B cell (primary cell): ENCODE measurements at regions not wholly inside any gene's neighbourhood (a gene's known extent, or its start where the extent isn't known, plus 50 kb on each side); places are given as distances from the start of the nearest gene placed in this dataset.

Source experiments
- ATAC-seq: fragments of 200-7000 bp; cut with Tn5 transposase; one replicate; pipeline ENCODE4 v1.10.0; 2021; ENCODE audit warnings: low read depth, mild to moderate bottlenecking, moderate number of reproducible peaks, moderate library complexity
- CTCF ChIA-PET: fragments of 350-600 bp; sonication (Branson Sonifier 250); formaldehyde crosslinking; loops from one replicate; lab custom pipeline; 2021; ENCODE audit warnings: antibody characterized with exemption, inconsistent platforms; lab: Charles Lee
- POLR2A ChIA-PET: fragments of 350-600 bp; sonication (Branson Sonifier 250); formaldehyde crosslinking; loops from one replicate; lab custom pipeline; 2021; ENCODE audit warnings: antibody characterized with exemption; lab: Charles Lee
- DNase-seq: peaks from one replicate; pipeline ENCODE4 v3.0.0; 2013
- H2AFZ ChIP-seq: 2 replicates; pipeline ENCODE4 v1.6.1; 2012; ENCODE audit warnings: mild to moderate bottlenecking, low read depth, low read length; ENCODE audit not compliant: insufficient read depth, poor library complexity, severe bottlenecking
- H3K27ac ChIP-seq, 2 donors: 1 replicate in 1 of 2; 2 replicates in 1 of 2; pipeline ENCODE4 v1.5.1; 2012 to 2013; ENCODE audit warnings: low read length in 2 of 2, mild to moderate bottlenecking in 2 of 2, moderate library complexity in 1 of 2
- H3K27me3 ChIP-seq, 4 experiments: fragments of 200-600 bp in 1 of 4; sonication (generic) in 1 of 4; replicated peaks in 1 of 4; 1 replicate in 2 of 4; 2 replicates in 2 of 4; pipeline versions ENCODE4 v1.6.1 to v1.7.0; 2013 to 2016; ENCODE audit warnings: low read length in 3 of 4, mild to moderate bottlenecking in 2 of 4, mixed read lengths in 1 of 4, moderate library complexity in 1 of 4; ENCODE audit not compliant: insufficient read depth in 4 of 4, control insufficient read depth in 3 of 4; ENCODE audit errors: control extremely low read depth in 1 of 4
- H3K36me3 ChIP-seq, 2 experiments: replicated peaks in 1 of 2; 1 replicate in 1 of 2; 2 replicates in 1 of 2; pipeline versions ENCODE4 v1.6.1 to v1.7.1; 2013; ENCODE audit warnings: low read length in 1 of 2; ENCODE audit not compliant: insufficient read depth in 2 of 2, control insufficient read depth in 1 of 2; ENCODE audit errors: control extremely low read depth in 1 of 2, extremely low read depth in 1 of 2
- H3K4me1 ChIP-seq, 2 donors: fragments of 200-600 bp in 1 of 2; sonication (generic) in 1 of 2; 1 replicate in 1 of 2; 2 replicates in 1 of 2; pipeline versions ENCODE4 v1.5.1 to v1.6.1; 2013 to 2017; ENCODE audit warnings: low read length in 2 of 2; ENCODE audit not compliant: control insufficient read depth in 2 of 2, insufficient read depth in 2 of 2
- H3K4me2 ChIP-seq: replicated peaks from 2 replicates; pipeline ENCODE3; 2012; ENCODE audit warnings: mild to moderate bottlenecking, low read depth, low read length; ENCODE audit not compliant: poor library complexity, severe bottlenecking
- H3K4me3 ChIP-seq, 5 experiments: fragments of 200-600 bp in 1 of 5; sonication (generic) in 1 of 5; 1 replicate in 3 of 5; 2 replicates in 2 of 5; pipeline versions ENCODE4 v1.5.1 to v1.7.0; 2011 to 2016; ENCODE audit warnings: low read length in 4 of 5, mild to moderate bottlenecking in 4 of 5, low read depth in 2 of 5, control low read depth in 1 of 5, moderate library complexity in 1 of 5; ENCODE audit not compliant: insufficient read depth in 1 of 5; ENCODE audit errors: control extremely low read depth in 1 of 5, extremely low read depth in 1 of 5
- H3K79me2 ChIP-seq: fragments of 200-600 bp; sonication (generic); one replicate; pipeline ENCODE4 v1.6.0; 2016; ENCODE audit warnings: low read length; ENCODE audit not compliant: control insufficient read depth, insufficient read depth
- H3K9ac ChIP-seq: fragments of 200-600 bp; sonication (generic); 2 replicates; pipeline ENCODE4 v1.6.1; 2017; ENCODE audit warnings: mild to moderate bottlenecking, low read length, moderate library complexity
- H3K9me3 ChIP-seq, 3 donors: one replicate each; pipeline versions ENCODE4 v1.6.1 to v1.7.1; 2013; ENCODE audit warnings: low read length in 2 of 3; ENCODE audit not compliant: control insufficient read depth in 2 of 3, insufficient read depth in 1 of 3; ENCODE audit errors: control extremely low read depth in 1 of 3
- H4K20me1 ChIP-seq: 2 replicates; pipeline ENCODE4 v1.6.0; 2012; ENCODE audit warnings: mild to moderate bottlenecking, low read length; ENCODE audit not compliant: insufficient read depth, control insufficient read depth, poor library complexity, severe bottlenecking
- H3K27ac Mint-ChIP-seq: one replicate; pipeline ENCODE4 v1.8.0; 2021; ENCODE audit warnings: mixed read lengths
- H3K27me3 Mint-ChIP-seq: one replicate; pipeline ENCODE4 v1.8.0; 2021; ENCODE audit warnings: mixed read lengths
- H3K4me1 Mint-ChIP-seq: one replicate; pipeline ENCODE4 v1.8.0; 2021; ENCODE audit warnings: mixed read lengths
- H3K4me3 Mint-ChIP-seq: one replicate; pipeline ENCODE4 v1.8.0; 2021; ENCODE audit warnings: mixed read lengths
- H3K9me3 Mint-ChIP-seq: one replicate; pipeline ENCODE4 v1.8.0; 2022; ENCODE audit warnings: mixed read lengths; ENCODE audit not compliant: insufficient read depth
- CTCF ChIP-seq: fragments of 200-600 bp; IDR thresholded peaks from one replicate; pipeline ENCODE4 v1.8.0; 2022; ENCODE audit warnings: antibody characterized with exemption, mild to moderate bottlenecking
- EZH2 ChIP-seq: IDR thresholded peaks from 2 replicates; pipeline ENCODE4 v1.6.1; 2012; ENCODE audit warnings: borderline replicate concordance, low read depth, mild to moderate bottlenecking, moderate library complexity, low read length; ENCODE audit not compliant: insufficient read depth, poor library complexity, severe bottlenecking
- WGBS: methylation state at CpG from one replicate; pipeline ENCODE4 v1.1.5; 2013; ENCODE audit warnings: missing lambda C conversion rate; ENCODE audit not compliant: insufficient coverage; 5-methylcytosine and 5-hydroxymethylcytosine counted together
- intact Hi-C: fragments of 100-400 bp; cut with micrococcal nuclease; formaldehyde crosslinking; loops from one replicate; pipeline ENCODE4 v1.10.0; 2022

GRCh38 chr4:60368986-60369385 lies 831.1 kb upstream of the ADGRL3 start:
- TF ChIP-seq CTCF (no peak), EZH2 (no peak)
- intact Hi-C loops: no loop called here
- peaks cover 3% of the 10 kb centered on the region for H3K9me3 Mint-ChIP-seq
- H4K20me1 ChIP-seq: no peaks in the 10 kb centered on the region
- 83% methylated on average over 1 of the region's 1 CpG for WGBS
- H3K4me3 ChIP-seq: no peak overlapping the region
- no peaks in the 10 kb centered on the region for H3K4me1 Mint-ChIP-seq
- no peak overlapping the region for H3K4me2 ChIP-seq
- no peak overlapping the region for H3K4me3 Mint-ChIP-seq
- H3K4me1 ChIP-seq: no peaks in the 10 kb centered on the region
- POLR2A ChIA-PET: no interaction called here
- CTCF ChIA-PET: no interaction called here
- H3K27me3 ChIP-seq: no peaks in the 10 kb centered on the region
- no peak overlapping the region for H3K27ac Mint-ChIP-seq
- no peaks in the 10 kb centered on the region for H3K36me3 ChIP-seq
- ATAC-seq (no peak), DNase-seq (no peak)
- H3K27ac ChIP-seq: no peak overlapping the region
- H2AFZ ChIP-seq: no peak overlapping the region
- H3K9me3 ChIP-seq: no peaks in the 10 kb centered on the region
- H3K9ac ChIP-seq: no peak overlapping the region
- H3K79me2 ChIP-seq: no peaks in the 10 kb centered on the region
- no peaks in the 10 kb centered on the region for H3K27me3 Mint-ChIP-seq

GRCh38 chr4:60378010-60378409 lies 822.1 kb upstream of the ADGRL3 start:
- Mint-ChIP-seq H3K9me3 (no peaks in the 10 kb centered on the region), H3K27ac (no peak overlapping the region), H3K4me1 (no peaks in the 10 kb centered on the region), H3K4me3 (no peak overlapping the region), H3K27me3 (no peaks in the 10 kb centered on the region)
- ChIA-PET CTCF (no interaction called here), POLR2A (no interaction called here)
- TF ChIP-seq CTCF (no peak), EZH2 (no peak)
- Histone ChIP-seq H3K27me3 (no peaks in the 10 kb centered on the region), H3K9ac (no peak overlapping the region), H3K4me3 (no peak overlapping the region), H3K36me3 (no peaks in the 10 kb centered on the region), H4K20me1 (no peaks in the 10 kb centered on the region), H3K4me1 (no peaks in the 10 kb centered on the region), H3K27ac (no peak overlapping the region), H2AFZ (no peak overlapping the region), H3K4me2 (no peak overlapping the region), H3K79me2 (no peaks in the 10 kb centered on the region), H3K9me3 (no peaks in the 10 kb centered on the region)
- intact Hi-C loops: no loop called here
- no peak for ATAC-seq
- no CpG with 5 or more reads among the region's 1 CpG for WGBS
- DNase-seq: no peak
